Spleen (tissue), 11 donors: ENCODE measurements at regions not wholly inside any gene's neighbourhood (a gene's known extent, or its start where the extent isn't known, plus 50 kb on each side); places are given as distances from the start of the nearest gene placed in this dataset.

Experiments
- DNase-seq: peaks from one replicate; pipeline ENCODE4 v3.0.0-alpha.2; 2020
- H3K27ac ChIP-seq, 8 donors: fragments of 200-600 bp; sonication (generic) in 7 of 8; 1 replicate in 4 of 8; 2 replicates in 4 of 8; pipeline versions ENCODE4 v1.5.0 to v1.8.0; 2016 to 2021; ENCODE audit warnings: inconsistent platforms in 4 of 8, mild to moderate bottlenecking in 4 of 8, moderate library complexity in 1 of 8
- H3K27me3 ChIP-seq, 7 donors: fragments of 200-600 bp; sonication (generic) in 6 of 7; replicated peaks in 1 of 7; 1 replicate in 4 of 7; 2 replicates in 3 of 7; pipeline versions ENCODE4 v1.5.0 to v1.8.0; 2016 to 2021; ENCODE audit warnings: inconsistent platforms in 3 of 7, mild to moderate bottlenecking in 1 of 7
- H3K36me3 ChIP-seq, 6 donors: fragments of 200-600 bp; sonication (generic) in 5 of 6; 1 replicate in 4 of 6; 2 replicates in 2 of 6; pipeline versions ENCODE4 v1.5.0 to v1.8.0; 2016 to 2021; ENCODE audit warnings: inconsistent platforms in 2 of 6
- H3K4me1 ChIP-seq, 6 donors: fragments of 200-600 bp; sonication (generic) in 5 of 6; 1 replicate in 3 of 6; 2 replicates in 3 of 6; pipeline versions ENCODE4 v1.5.0 to v1.8.0; 2016 to 2021; ENCODE audit warnings: inconsistent platforms in 3 of 6
- H3K4me3 ChIP-seq, 8 donors: fragments of 200-600 bp; sonication (generic) in 7 of 8; 1 replicate in 4 of 8; 2 replicates in 4 of 8; pipeline versions ENCODE4 v1.5.0 to v1.8.0; 2016 to 2021; ENCODE audit warnings: inconsistent platforms in 4 of 8, mild to moderate bottlenecking in 4 of 8, moderate library complexity in 2 of 8
- H3K9me3 ChIP-seq, 8 donors: fragments of 200-600 bp; sonication (generic) in 7 of 8; 1 replicate in 4 of 8; 2 replicates in 4 of 8; pipeline versions ENCODE4 v1.5.0 to v1.8.0; 2016 to 2021; ENCODE audit warnings: inconsistent platforms in 4 of 8
- CTCF ChIP-seq, 11 experiments: fragments of 200-600 bp in 7 of 11; fragments of 450-650 bp in 4 of 11; sonication (generic) in 4 of 11; IDR thresholded peaks in 8 of 11; conservative IDR thresholded peaks in 3 of 11; 1 replicate in 7 of 11; 2 replicates in 4 of 11; pipeline versions ENCODE4 v1.4.0 to v1.8.0; 2016 to 2021; ENCODE audit warnings: antibody characterized with exemption in 11 of 11, inconsistent platforms in 4 of 11, mild to moderate bottlenecking in 1 of 11
- POLR2A ChIP-seq, 3 donors: fragments of 450-650 bp; IDR thresholded peaks; one replicate each; pipeline ENCODE4 v1.5.1; 2017; ENCODE audit warnings: antibody characterized with exemption in 3 of 3, mild to moderate bottlenecking in 1 of 3
- POLR2AphosphoS5 ChIP-seq, 3 donors: sonication (generic); formaldehyde crosslinking; IDR thresholded peaks; one replicate each; pipeline ENCODE4 v1.5.1; 2017; ENCODE audit warnings: antibody characterized with exemption in 3 of 3
- WGBS, 5 donors: extraction: QIAGEN DNeasy Blood & Tissue Kit in 3 of 5; methylation state at CpG; one replicate each; pipeline versions ENCODE4 v1.1.5 to v1.1.7; 2013 to 2018; 5-methylcytosine and 5-hydroxymethylcytosine counted together
- intact Hi-C: fragments of 100-400 bp; cut with DNase I; formaldehyde crosslinking; loops from one replicate; pipeline ENCODE4 v1.15.0; 2023; ENCODE audit warnings: low total_unique reads
- donor health status: healthy with polysubstance abuse.
- donor health status: DM: no; HTN: no; CAD: no; lungs with moderate emphysema.
- donor health status: DM: no; HTN: no; CAD: no.
- donor health status: Bipolar disorder and iron deficiency.
- donor health status: healthy.
- donor health status: DM: no; HTN: no; CAD: no.
- donor health status: DM: yes; HTN: yes; CAD: no.

GRCh38 chr7:48822138-48822537, 102.2 kb upstream of the CDC14C start:
- 75 to 98% (median 88%) methylated on average over 1 of the region's 1 CpG for WGBS, 5 donors

GRCh38 chr7:48832303-48832845, 92.0 kb upstream of the CDC14C start:
- Histone ChIP-seq H3K36me3 (no peaks in the 10 kb centered on the region), H3K27me3 (no peaks in the 10 kb centered on the region), H3K4me1 (no peaks in the 10 kb centered on the region), H3K27ac (no peak overlapping the region), H3K9me3 (peaks cover 0 to 10% (median 0%) of the 10 kb centered on the region in 8 donors), H3K4me3 (no peak overlapping the region)
- TF ChIP-seq POLR2A (IDR thresholded peaks at IDR 0.05) (no peak), POLR2AphosphoS5 (IDR thresholded peaks at IDR 0.05) (no peak), CTCF (IDR thresholded peaks at IDR 0.05 in 8 of 11, conservative IDR thresholded peaks at IDR 0.05 in 3 of 11) (no peak)
- no peak for DNase-seq
- 66 to 87% (median 86%) methylated on average over 4 of the region's 4 CpGs for WGBS, 5 donors
- intact Hi-C loops: no loop called here

More at GRCh38 chr7:48822138-48822537, 102.2 kb upstream of the CDC14C start:
- TF ChIP-seq POLR2A (IDR thresholded peaks at IDR 0.05) (no peak), POLR2AphosphoS5 (IDR thresholded peaks at IDR 0.05) (no peak), CTCF (IDR thresholded peaks at IDR 0.05 in 8 of 11, conservative IDR thresholded peaks at IDR 0.05 in 3 of 11) (no peak)
- H3K4me3 ChIP-seq: no peak overlapping the region
- H3K27me3 ChIP-seq: no peaks in the 10 kb centered on the region
- no peaks in the 10 kb centered on the region for H3K4me1 ChIP-seq
- no peak overlapping the region for H3K27ac ChIP-seq
- intact Hi-C loops: no loop called here
- no peaks in the 10 kb centered on the region for H3K9me3 ChIP-seq
- no peak for DNase-seq
- no peaks in the 10 kb centered on the region for H3K36me3 ChIP-seq

DNA sequence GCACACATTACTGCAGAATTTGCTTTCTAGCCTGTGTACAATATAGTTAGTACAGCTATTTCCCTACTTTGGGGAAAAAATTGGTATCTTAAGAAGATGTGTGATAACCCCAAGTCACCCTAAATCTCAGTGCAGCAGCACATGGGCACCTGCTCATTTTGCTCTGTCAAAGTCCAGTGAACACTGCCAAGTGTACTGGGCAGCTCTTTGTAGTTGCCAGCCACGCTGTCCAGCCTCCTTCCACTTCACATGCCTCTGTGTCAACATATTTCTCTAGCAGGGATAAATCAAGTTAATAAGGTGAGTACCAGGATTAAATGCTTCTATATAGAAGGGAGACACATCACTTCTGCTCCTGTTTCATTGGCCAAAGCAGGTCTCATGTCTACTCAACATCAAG, 87.1 kb upstream of the CDC14C start:
- H3K27me3 ChIP-seq: no peaks in the 10 kb centered on the region
- H3K4me1 ChIP-seq: no peaks in the 10 kb centered on the region
- H3K36me3 ChIP-seq: no peaks in the 10 kb centered on the region
- 64 to 88% (median 74%) methylated on average over 1 of the region's 1 CpG for WGBS, 5 donors
- intact Hi-C loops: no loop called here
- H3K27ac ChIP-seq: no peak overlapping the region
- no peak overlapping the region for H3K4me3 ChIP-seq
- no peak for TF ChIP-seq CTCF (IDR thresholded peaks at IDR 0.05 in 8 of 11, conservative IDR thresholded peaks at IDR 0.05 in 3 of 11)
- no peak for TF ChIP-seq POLR2A (IDR thresholded peaks at IDR 0.05)
- no peak for TF ChIP-seq POLR2AphosphoS5 (IDR thresholded peaks at IDR 0.05)
- DNase-seq: no peak
- peaks cover 0 to 10% (median 0%) of the 10 kb centered on the region in 8 donors for H3K9me3 ChIP-seq

DNA sequence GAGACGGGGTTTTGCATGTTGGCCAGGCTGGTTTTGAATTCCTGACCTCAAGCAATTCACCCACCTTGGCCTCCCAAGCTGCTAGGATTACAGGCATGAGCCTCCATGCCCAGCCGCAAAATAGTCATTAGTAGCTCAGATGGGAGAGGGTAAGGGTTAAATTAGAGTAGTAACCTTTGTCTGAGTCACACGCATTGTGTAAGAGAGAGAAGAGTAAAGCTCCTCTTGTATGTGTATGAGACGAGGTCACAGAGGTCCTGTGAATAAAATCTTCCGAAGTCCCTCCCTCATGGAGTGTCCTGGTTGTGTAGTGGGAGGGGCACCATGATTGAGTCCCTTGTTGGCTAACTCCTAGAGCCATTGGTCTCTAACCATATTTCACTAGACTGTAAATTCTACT, 85.2 kb upstream of the CDC14C start:
- Histone ChIP-seq H3K9me3 (peaks cover 0 to 10% (median 0%) of the 10 kb centered on the region in 8 donors), H3K4me1 (no peaks in the 10 kb centered on the region), H3K4me3 (no peak overlapping the region), H3K27ac (no peak overlapping the region), H3K27me3 (no peaks in the 10 kb centered on the region), H3K36me3 (no peaks in the 10 kb centered on the region)
- no peak for TF ChIP-seq POLR2A (IDR thresholded peaks at IDR 0.05)
- TF ChIP-seq POLR2AphosphoS5 (IDR thresholded peaks at IDR 0.05): no peak
- no peak for TF ChIP-seq CTCF (IDR thresholded peaks at IDR 0.05 in 8 of 11, conservative IDR thresholded peaks at IDR 0.05 in 3 of 11)
- no peak for DNase-seq
- intact Hi-C loops: no loop called here
- 77 to 85% (median 81%) methylated on average over 5 of the region's 5 CpGs for WGBS, 5 donors
